T-helper 1 cell treated with Interleukin-12 subunit alpha and Interleukin-12 subunit beta and Interleukin-4 antibody, amounts not matched to agents 30 μg/mL and 1 μg/mL, for 36 hours (primary cell): ENCODE measurements at regions not wholly inside any gene's neighbourhood (a gene's known extent, or its start where the extent isn't known, plus 50 kb on each side); places are given as distances from the start of the nearest gene placed in this dataset.
"Not testable (repeated sequence)": the region's sequence is repeated elsewhere in the genome, so short reads cannot be mapped to it uniquely, and the experiment has no call there.

Experiments used
- H3K27ac Mint-ChIP-seq: one replicate; pipeline ENCODE4 v1.8.0; 2021; ENCODE audit warnings: mild to moderate bottlenecking, mixed read lengths
- H3K27me3 Mint-ChIP-seq: one replicate; pipeline ENCODE4 v1.8.0; 2021; ENCODE audit warnings: low read depth, mixed read lengths
- H3K36me3 Mint-ChIP-seq: one replicate; pipeline ENCODE4 v1.8.0; 2021; ENCODE audit warnings: low read depth, mixed read lengths
- H3K4me1 Mint-ChIP-seq: one replicate; pipeline ENCODE4 v1.8.0; 2021; ENCODE audit warnings: low read depth, mixed read lengths
- H3K4me3 Mint-ChIP-seq: one replicate; pipeline ENCODE4 v1.8.0; 2021; ENCODE audit warnings: mild to moderate bottlenecking, moderate library complexity, mixed read lengths
- H3K9me3 Mint-ChIP-seq: one replicate; pipeline ENCODE4 v1.8.0; 2021; ENCODE audit warnings: mixed read lengths

DNA sequence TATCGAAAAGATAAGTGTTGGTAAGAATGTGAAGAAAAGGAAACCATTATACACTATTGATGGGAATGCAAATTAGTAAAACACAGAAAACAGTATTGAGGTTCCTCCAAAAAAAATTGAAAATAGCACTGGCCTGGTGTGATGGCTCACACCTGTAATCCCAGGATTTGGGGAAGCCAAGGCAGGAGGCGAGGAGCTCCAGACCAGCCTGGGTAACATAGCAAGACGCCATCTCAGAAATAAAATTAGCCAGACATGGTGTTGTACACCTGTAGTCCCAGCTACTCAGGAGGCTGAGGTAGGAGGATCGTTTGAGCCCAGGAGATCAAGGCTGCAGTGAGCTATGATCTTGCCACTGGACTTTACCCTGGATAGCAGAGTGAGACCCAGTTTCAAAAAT, 5303.4 kb upstream of the TPTE start:
- H3K27ac Mint-ChIP-seq, H3K4me3 Mint-ChIP-seq, H3K27me3 Mint-ChIP-seq, H3K4me1 Mint-ChIP-seq, H3K36me3 Mint-ChIP-seq: not testable (repeated sequence)
- H3K9me3 Mint-ChIP-seq: peaks cover 55% of the 10 kb centered on the region

DNA sequence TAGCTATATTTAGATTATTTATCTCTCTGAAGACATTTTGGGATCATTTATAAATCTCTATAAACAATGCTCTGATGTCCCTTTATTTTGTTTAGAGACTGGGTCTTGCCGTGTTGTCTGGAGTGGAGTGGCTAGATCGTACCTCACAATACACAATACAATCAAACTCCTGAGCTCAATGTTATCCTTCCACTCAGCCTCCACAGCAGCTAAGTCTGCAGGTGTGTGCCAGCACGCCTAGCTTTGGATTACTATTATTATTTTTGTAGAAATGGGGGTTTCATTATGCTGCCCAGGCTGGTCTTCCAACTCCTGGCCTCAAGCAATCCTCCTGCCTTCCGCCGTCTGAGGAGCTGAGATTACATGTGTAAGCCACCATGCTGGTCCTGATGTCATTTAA, 5301.4 kb upstream of the TPTE start:
- H3K27me3 Mint-ChIP-seq, H3K36me3 Mint-ChIP-seq, H3K27ac Mint-ChIP-seq, H3K4me3 Mint-ChIP-seq, H3K4me1 Mint-ChIP-seq: not testable (repeated sequence)
- H3K9me3 Mint-ChIP-seq: peaks cover 75% of the 10 kb centered on the region

DNA sequence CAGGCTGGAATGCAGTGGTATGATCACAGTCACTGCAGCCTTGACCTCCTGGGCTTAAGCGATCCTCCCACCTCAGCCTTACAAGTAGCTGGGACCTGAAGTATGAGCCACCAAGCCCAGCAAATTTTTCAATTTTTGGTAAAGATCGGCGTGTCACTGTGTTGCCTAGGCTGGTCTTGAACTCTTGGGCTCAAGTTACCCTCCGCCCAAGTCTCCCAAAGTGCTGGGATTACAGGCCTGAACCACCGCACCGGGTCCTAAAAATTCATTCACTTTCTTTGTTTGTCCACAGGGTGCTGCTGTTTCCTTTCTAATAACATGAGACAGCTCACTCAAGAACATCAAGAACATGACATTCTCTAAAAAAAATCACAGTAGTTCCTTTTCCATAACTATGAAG, 5300.9 kb upstream of the TPTE start:
- not testable (repeated sequence) for H3K4me1 Mint-ChIP-seq, H3K27ac Mint-ChIP-seq, H3K36me3 Mint-ChIP-seq, H3K27me3 Mint-ChIP-seq, H3K4me3 Mint-ChIP-seq
- H3K9me3 Mint-ChIP-seq: peaks cover 78% of the 10 kb centered on the region

DNA sequence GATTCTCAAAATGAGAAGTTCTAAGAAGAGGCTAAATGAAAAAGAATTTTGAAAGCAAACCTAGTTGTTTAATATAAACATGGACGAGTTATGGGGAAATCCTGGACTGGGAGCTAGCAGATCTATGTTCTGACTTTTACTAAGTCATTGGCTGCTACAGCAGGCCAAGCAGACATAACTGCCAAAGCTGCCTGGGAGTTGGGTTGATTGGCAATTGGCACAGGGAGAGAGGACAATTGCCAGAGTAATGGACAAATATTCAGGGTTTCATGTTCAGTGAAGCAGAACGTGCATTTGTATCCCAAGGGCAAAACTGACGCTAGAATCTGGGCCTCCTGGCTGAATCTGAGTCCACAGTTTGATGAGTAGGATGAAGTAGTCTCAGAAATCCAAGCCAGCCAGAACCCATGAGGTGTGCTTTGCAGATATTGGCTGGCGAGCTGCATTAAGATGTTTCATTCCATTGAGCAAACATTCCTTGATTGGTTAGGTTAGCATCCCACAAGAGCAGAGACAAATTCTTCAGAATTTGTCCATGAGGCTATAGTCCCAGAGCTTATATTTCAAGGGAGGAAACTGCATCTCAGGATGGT, 5299.8 kb upstream of the TPTE start:
- H3K27me3 Mint-ChIP-seq, H3K36me3 Mint-ChIP-seq, H3K4me3 Mint-ChIP-seq, H3K27ac Mint-ChIP-seq, H3K4me1 Mint-ChIP-seq: not testable (repeated sequence)
- peaks cover 82% of the 10 kb centered on the region for H3K9me3 Mint-ChIP-seq

DNA sequence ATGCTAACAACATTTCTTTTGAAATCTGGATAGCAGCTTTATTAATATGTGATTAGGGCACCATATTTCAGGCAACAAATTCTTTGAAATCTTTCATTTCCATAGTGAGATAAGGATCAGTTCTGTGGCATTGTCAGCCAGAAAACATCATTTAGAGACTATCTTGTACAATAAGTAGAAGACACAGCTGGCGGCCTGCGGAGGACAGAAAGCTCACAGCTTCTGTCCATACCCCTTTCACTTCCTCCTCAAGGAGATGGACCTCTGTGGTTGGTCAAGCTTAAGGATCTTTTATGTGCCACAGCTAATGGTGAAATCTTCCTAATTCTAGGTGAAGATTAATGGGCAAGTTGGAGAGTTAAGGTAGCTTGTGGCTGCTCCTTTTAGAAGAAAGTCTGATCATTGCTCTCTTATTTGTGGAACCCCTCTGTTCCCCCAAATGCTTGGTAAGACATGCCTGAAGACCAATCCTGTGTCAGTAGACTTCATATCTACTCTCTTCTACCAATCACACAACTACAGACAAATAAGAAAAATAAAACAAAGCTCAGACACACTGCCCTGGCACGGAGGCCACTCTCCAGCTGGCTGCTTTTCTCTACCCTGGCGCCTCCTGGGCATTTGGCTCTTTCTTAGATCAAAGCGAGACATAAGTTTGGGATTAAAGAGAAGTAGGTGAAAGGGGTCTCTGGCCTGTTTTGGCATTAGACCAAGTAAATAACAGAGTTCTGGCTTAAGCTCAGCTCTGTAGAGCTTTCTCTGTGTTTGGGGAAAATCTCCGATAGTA, 5298.2 kb upstream of the TPTE start:
- not testable (repeated sequence) for H3K36me3 Mint-ChIP-seq, H3K27me3 Mint-ChIP-seq, H3K27ac Mint-ChIP-seq, H3K4me3 Mint-ChIP-seq, H3K4me1 Mint-ChIP-seq
- peaks cover 82% of the 10 kb centered on the region for H3K9me3 Mint-ChIP-seq

DNA sequence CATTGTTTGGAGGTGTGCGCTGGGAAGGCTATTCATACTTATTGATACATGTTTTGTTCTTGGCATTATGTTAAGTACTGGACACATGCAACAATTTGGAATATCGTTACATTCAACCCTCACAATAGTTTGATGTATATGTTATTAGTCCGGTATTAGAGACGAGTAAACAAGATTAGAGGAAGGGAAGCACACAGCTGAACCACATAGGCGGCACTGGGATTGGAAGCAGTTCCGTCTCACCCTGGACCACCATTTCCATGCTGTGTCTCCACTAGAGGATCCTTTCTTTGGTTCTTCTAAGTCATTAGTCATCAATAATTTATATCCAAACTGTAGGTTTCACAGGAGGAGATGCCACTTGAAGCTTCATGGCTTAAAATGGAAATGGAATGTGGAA, 5297.2 kb upstream of the TPTE start:
- H3K27ac Mint-ChIP-seq, H3K27me3 Mint-ChIP-seq, H3K4me1 Mint-ChIP-seq, H3K4me3 Mint-ChIP-seq, H3K36me3 Mint-ChIP-seq: not testable (repeated sequence)
- peaks cover 82% of the 10 kb centered on the region for H3K9me3 Mint-ChIP-seq

DNA sequence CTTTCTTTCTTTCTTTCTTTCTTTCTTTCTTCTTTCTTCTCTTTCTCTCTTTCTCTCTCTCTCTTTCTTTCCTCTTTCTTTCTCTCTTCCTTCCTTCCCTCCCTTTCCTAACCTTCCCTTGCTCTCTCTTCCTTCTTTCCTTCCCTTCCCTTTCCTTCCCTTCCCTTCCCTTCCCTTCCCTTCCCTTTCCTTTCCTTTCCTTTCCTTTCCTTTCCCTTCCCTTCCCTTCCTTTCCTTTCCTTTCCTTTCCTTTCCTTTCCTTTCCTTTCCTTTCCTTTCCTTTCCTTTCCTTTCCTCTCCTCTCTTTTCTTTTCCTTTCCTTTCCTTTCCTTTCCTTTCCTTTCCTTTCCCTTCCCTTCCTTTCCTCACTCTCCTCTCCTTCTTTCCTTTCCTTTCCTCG, 5294.1 kb upstream of the TPTE start:
- not testable (repeated sequence) for H3K36me3 Mint-ChIP-seq, H3K4me1 Mint-ChIP-seq, H3K27me3 Mint-ChIP-seq, H3K4me3 Mint-ChIP-seq, H3K27ac Mint-ChIP-seq
- peaks cover 81% of the 10 kb centered on the region for H3K9me3 Mint-ChIP-seq

DNA sequence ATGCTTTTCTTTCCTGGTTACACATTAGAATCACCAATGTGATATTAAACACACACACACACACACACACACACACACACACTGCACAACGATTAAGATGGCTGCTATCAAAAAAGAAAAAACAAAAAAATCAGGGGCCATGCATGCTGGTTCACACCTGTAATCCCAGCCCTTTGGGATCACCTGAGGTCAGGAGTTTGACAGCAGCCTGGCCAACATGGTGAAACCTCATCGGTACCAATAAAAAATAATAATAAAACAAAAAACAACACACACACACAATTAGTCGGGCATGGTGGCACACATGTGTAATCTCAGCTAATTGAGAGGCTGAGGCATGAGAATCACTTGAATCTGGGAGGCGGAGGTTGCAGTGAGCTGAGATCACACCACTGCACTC, 5290.8 kb upstream of the TPTE start:
- peaks cover 85% of the 10 kb centered on the region for H3K9me3 Mint-ChIP-seq
- not testable (repeated sequence) for H3K27ac Mint-ChIP-seq, H3K27me3 Mint-ChIP-seq, H3K4me1 Mint-ChIP-seq, H3K4me3 Mint-ChIP-seq, H3K36me3 Mint-ChIP-seq

DNA sequence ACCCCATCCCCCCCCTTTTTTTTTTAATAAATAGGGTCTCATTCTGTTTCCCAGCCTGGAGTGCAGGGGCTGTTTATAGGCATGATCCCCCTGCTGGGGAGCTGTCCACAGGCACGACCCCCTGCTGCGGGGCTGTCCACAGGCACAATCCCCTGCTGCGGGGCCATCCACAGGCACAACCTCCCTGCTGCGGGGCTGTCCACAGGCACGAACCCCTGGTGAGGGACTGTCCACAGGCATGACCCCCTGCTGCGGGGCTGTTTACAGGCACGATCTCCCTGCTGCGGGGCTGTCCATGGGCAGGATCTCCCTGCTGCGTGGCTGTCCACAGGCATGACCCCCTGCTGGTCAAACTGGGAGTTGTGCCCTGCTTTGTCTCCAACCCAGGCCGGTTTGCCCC, 5290.1 kb upstream of the TPTE start:
- not testable (repeated sequence) for H3K4me1 Mint-ChIP-seq, H3K4me3 Mint-ChIP-seq, H3K36me3 Mint-ChIP-seq, H3K27me3 Mint-ChIP-seq, H3K27ac Mint-ChIP-seq
- H3K9me3 Mint-ChIP-seq: peaks cover 87% of the 10 kb centered on the region

DNA sequence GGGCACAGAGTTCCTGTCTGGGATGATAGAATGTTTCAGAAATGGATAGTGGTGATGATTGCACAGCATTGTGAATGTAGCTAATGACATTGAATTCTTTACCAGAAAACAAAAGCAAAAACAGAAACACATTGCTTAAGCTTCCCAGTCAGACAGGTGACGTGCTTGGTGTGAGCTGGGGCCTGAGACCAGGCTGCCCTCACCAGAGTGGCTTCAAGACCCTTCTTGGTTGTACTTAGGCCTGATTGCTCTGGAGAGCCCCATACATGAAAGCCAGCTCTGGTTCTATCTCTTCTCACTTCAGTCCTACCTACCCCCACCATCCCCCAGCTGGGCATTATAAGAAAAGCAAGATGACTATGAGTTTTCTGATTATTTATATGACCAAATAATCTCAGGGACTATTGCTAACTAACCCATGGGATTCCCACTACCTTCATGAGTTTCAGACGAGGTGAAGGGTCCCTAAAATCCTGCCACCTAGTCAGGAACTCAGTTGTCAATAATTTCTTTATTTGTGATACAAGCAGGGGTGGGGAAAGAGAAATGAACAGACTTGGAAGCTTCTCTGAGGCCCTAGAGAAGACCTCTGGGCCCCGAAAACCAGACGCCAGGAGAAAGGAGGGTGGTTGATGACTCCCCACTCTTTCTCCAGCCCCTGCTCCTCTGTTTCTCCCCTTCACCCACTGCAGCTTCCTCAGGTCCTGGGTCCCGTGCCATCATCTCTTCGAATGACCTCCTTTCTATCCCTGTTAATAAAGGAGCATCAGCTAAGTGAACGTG, 5289.0 kb upstream of the TPTE start:
- not testable (repeated sequence) for H3K4me3 Mint-ChIP-seq, H3K27ac Mint-ChIP-seq, H3K4me1 Mint-ChIP-seq, H3K27me3 Mint-ChIP-seq, H3K36me3 Mint-ChIP-seq
- peaks cover 86% of the 10 kb centered on the region for H3K9me3 Mint-ChIP-seq

DNA sequence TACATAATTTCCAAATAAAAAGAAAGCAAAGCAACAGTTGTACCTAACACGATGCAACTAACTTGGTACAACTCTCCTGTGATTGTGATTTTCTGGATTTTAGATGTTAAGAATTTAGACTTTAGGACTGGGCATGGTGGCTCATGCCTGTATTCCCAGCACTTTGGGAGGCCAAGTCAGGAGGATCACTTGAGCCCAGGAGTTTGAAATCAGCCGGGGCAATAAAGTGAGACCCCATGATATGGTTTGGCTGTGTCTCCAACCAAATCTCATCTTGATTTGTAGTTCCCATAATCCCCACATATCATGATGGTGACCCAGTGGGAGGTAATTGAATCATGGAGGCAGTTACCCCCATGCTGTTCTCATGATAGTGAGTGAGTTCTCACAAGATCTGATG, 5285.6 kb upstream of the TPTE start:
- H3K4me1 Mint-ChIP-seq, H3K27me3 Mint-ChIP-seq, H3K4me3 Mint-ChIP-seq, H3K36me3 Mint-ChIP-seq, H3K27ac Mint-ChIP-seq: not testable (repeated sequence)
- H3K9me3 Mint-ChIP-seq: peaks cover 80% of the 10 kb centered on the region

DNA sequence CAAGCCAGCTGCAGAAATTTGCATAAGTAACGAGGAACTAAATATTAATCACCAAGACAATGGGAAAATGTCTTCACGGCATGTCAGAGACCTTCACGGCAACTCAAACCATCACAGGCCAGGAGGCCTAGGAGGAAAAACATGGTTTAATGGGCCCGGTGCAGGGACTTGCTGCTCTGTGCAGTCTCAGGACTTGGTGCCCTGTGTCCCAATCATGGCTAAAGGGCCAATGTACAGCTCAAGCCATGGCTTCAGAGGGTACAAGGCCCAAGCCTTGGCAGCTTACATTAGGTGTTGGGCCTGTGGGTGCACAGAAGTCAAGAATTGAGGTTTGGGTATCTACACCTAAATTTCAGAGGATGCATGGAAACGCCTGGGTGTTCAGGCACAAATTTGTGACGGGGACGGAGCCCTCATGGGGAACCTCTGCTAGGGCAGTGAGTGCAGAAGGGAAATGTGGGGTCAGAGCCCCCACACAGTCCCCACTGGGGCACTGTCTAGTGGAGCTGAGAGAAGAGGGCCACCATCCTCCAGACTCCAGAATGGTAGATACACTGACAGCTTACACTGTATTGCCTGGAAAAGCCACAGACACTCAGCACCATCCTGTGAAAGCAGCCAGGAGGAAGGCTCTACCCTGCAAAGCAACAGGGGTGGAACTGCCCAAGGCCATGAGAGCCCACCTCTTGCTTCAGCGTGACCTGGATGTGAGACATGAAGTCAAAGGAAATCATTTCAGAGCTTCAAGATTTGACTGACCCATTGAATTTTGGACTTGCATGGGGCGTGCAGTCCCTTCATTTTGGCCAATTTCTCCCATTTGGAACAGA, 5284.3 kb upstream of the TPTE start:
- H3K9me3 Mint-ChIP-seq: peaks cover 85% of the 10 kb centered on the region
- H3K36me3 Mint-ChIP-seq, H3K27me3 Mint-ChIP-seq, H3K4me3 Mint-ChIP-seq, H3K4me1 Mint-ChIP-seq, H3K27ac Mint-ChIP-seq: not testable (repeated sequence)

DNA sequence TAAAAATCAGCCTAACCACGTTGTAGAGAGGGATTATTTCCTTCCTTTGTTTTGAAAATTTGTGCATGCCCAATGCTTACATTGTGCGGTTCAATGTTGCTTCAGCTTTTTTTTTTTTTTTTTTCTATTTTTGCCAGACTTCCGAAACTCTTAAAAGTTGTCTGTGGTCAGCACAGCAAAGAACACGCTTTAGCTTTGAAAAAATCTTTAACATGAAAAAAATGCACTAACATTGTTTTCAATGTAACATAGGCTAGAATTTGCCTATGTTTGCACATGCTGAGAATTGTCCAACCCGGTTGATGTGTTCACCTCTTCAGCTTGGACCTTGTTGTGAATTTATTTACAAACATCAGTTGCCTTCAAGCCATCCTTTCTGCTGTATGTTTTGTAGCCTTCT, 5280.9 kb upstream of the TPTE start:
- not testable (repeated sequence) for H3K27me3 Mint-ChIP-seq, H3K27ac Mint-ChIP-seq, H3K36me3 Mint-ChIP-seq, H3K4me3 Mint-ChIP-seq, H3K4me1 Mint-ChIP-seq
- H3K9me3 Mint-ChIP-seq: peaks cover 80% of the 10 kb centered on the region

DNA sequence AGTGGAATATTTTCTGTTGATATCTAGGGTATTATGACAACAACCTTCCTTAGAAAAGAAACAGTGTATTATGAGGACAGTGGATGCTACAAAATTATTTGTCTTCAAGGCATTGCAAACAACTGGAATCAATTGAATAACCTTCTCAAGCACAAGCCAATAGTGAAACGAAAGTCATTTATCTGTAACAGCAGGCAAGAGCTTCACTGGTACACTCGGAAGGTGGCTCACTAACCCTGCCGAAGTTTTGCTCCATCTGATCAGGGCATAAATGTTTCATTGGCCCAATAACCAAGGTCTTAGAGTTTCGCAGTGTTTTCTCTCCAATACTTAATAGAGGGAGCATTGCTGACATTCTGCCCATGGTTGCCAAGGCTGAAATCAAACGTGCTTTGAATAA, 5278.7 kb upstream of the TPTE start:
- not testable (repeated sequence) for H3K4me3 Mint-ChIP-seq, H3K27me3 Mint-ChIP-seq, H3K27ac Mint-ChIP-seq, H3K4me1 Mint-ChIP-seq, H3K36me3 Mint-ChIP-seq
- H3K9me3 Mint-ChIP-seq: peaks cover 80% of the 10 kb centered on the region

DNA sequence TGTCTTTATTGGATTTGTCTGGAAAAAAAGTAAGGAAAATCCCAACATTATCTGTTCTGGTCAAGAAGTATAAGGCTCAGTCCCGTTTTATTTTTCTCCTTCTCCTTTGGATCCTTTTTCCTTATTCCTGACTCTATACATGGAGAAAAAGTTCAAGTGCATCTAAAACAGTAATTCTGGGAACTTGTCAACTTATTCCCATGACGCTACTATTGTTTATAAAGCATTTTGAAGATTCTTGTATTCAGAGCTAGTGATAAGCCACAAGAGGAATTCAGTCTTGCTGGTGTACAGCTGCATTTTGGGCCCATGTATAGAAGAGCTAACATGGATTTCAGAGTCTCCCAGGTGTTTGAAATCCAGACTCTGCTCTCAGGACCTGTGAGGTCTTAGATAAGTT, 5278.1 kb upstream of the TPTE start:
- H3K4me3 Mint-ChIP-seq, H3K36me3 Mint-ChIP-seq, H3K27me3 Mint-ChIP-seq, H3K4me1 Mint-ChIP-seq, H3K27ac Mint-ChIP-seq: not testable (repeated sequence)
- peaks cover 80% of the 10 kb centered on the region for H3K9me3 Mint-ChIP-seq
